ENCODE measurements at regions not wholly inside any gene's neighbourhood (a gene's known extent, or its start where the extent isn't known, plus 50 kb on each side); places are given as distances from the start of the nearest gene placed in this dataset.

DNA sequence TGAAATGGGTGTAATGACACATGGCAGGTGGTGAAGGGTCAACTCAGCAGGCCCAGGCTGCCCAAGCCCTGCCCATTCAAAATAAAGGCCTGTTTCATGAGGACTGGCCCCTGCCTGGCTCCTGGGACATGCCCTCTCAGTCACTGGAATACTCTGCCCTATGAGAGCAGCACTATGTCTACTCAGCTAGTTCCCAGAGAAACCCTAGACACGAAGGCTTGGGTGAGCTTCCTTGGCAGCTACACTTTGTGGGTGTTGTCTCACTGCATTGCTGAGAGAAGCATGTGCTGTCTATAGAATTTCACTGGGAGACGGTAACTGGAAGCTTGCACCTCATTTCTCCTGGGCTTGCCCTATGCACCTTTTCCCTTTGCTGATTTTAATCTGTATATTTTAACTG, 752.8 kb downstream of the LIG4 start:
- H2AFZ ChIP-seq (ENCODE audit: low read depth, low read length) = no peak overlapping the region
- TF ChIP-seq FOXO4 (CRISPR knock-in tag; IDR thresholded peaks at IDR 0.05) (no peak), SREBF1 (IDR thresholded peaks at IDR 0.05; ENCODE audit: borderline replicate concordance, low read depth, low read length) (no peak), ZNF140 (CRISPR knock-in tag; IDR thresholded peaks at IDR 0.05) (no peak)
- H3K4me3 ChIP-seq = no peak overlapping the region
- no peaks in the 10 kb centered on the region for H3K9me3 ChIP-seq (replicated peaks; ENCODE audit: control insufficient read depth, insufficient read depth, low read depth, low read length)
- ChIA-PET CTCF (ENCODE audit: low intra/inter-chr PET ratio) (no interaction called here), POLR2A (no interaction called here)
- no TSS peak for BruUV-seq (replicated peaks)
- H3K36me3 ChIP-seq (ENCODE audit: control insufficient read depth, insufficient read depth, low read length) = no peaks in the 10 kb centered on the region
- 0% methylated on average over 2 of the region's 2 CpGs for WGBS (ENCODE audit: insufficient coverage, low coverage, missing lambda C conversion rate)
- FAIRE-seq (no peak), DNase-seq (ENCODE audit: extremely low read depth in 1 of 4, low spot score in 3 of 4) (no peak), ATAC-seq (no peak)
- H3K9ac ChIP-seq (ENCODE audit: insufficient read depth in 1 of 2, low read depth in 2 of 2, low read length in 2 of 2) = no peak overlapping the region
- in situ Hi-C loops (cut with MboI) (no loop called here), intact Hi-C loops (cut with micrococcal nuclease) (no loop called here)
- H3K4me2 ChIP-seq (ENCODE audit: insufficient read depth, low read length) = no peak overlapping the region
- no peaks in the 10 kb centered on the region for H3K79me2 ChIP-seq (ENCODE audit: control insufficient read depth, insufficient read depth, low read length)
- no peak overlapping the region for H3K27ac ChIP-seq (ENCODE audit: extremely low read depth, low read depth, low read length)
- no peaks in the 10 kb centered on the region for H3K4me1 ChIP-seq (replicated peaks in 1 of 2; ENCODE audit: control insufficient read depth in 2 of 2, insufficient read depth in 2 of 2, low read length in 2 of 2)
- H3K27me3 ChIP-seq (ENCODE audit: control insufficient read depth in 2 of 2, insufficient read depth in 2 of 2, low read length in 2 of 2) = no peaks in the 10 kb centered on the region
- no peaks in the 10 kb centered on the region for H4K20me1 ChIP-seq (replicated peaks; ENCODE audit: control insufficient read depth, insufficient read depth, low read length)
- H3K9me1 ChIP-seq (ENCODE audit: control insufficient read depth, insufficient read depth, low read length) = no peaks in the 10 kb centered on the region

DNA sequence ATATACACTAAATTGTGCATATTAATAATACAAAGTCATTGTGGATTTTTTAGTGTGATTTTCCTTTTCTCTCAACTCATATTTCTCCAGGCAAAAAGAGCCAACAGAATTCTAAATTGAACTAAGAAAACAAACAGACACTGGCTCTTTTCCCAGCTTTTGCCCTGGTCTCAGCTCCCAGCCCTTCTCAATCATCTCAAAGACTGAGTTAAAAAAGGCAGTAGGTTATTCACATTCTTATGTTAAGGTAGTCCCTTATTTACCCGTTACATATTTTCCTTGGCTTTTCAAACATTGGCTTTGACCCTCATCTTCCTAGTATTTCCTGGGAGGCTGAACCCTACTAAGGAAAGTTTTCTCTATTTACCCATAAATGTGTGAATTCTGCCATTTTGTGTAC, 753.6 kb downstream of the LIG4 start:
- no peak for DNase-seq (ENCODE audit: extremely low read depth in 1 of 4, low spot score in 3 of 4)
- POLR2A ChIA-PET = no interaction called here
- Histone ChIP-seq H4K20me1 (replicated peaks; ENCODE audit: control insufficient read depth, insufficient read depth, low read length) (no peaks in the 10 kb centered on the region), H3K4me1 (replicated peaks in 1 of 2; ENCODE audit: control insufficient read depth in 2 of 2, insufficient read depth in 2 of 2, low read length in 2 of 2) (no peaks in the 10 kb centered on the region), H2AFZ (ENCODE audit: low read depth, low read length) (no peak overlapping the region), H3K9me1 (ENCODE audit: control insufficient read depth, insufficient read depth, low read length) (no peaks in the 10 kb centered on the region), H3K27me3 (ENCODE audit: control insufficient read depth in 2 of 2, insufficient read depth in 2 of 2, low read length in 2 of 2) (no peaks in the 10 kb centered on the region), H3K4me2 (ENCODE audit: insufficient read depth, low read length) (no peak overlapping the region), H3K9me3 (replicated peaks; ENCODE audit: control insufficient read depth, insufficient read depth, low read depth, low read length) (no peaks in the 10 kb centered on the region), H3K9ac (ENCODE audit: insufficient read depth in 1 of 2, low read depth in 2 of 2, low read length in 2 of 2) (no peak overlapping the region), H3K27ac (ENCODE audit: extremely low read depth, low read depth, low read length) (no peak overlapping the region), H3K4me3 (no peak overlapping the region), H3K79me2 (ENCODE audit: control insufficient read depth, insufficient read depth, low read length) (no peaks in the 10 kb centered on the region), H3K36me3 (ENCODE audit: control insufficient read depth, insufficient read depth, low read length) (no peaks in the 10 kb centered on the region)
- intact Hi-C loops (cut with micrococcal nuclease) = no loop called here
- WGBS (ENCODE audit: insufficient coverage, low coverage, missing lambda C conversion rate) = 0% methylated on average over 1 of the region's 1 CpG
- in situ Hi-C loops (cut with MboI) = no loop called here
- CTCF ChIA-PET (ENCODE audit: low intra/inter-chr PET ratio) = no interaction called here
- no TSS peak for BruUV-seq (replicated peaks)
- no peak for ATAC-seq
- FAIRE-seq = no peak
- TF ChIP-seq AFF4 (CRISPR knock-in tag; IDR thresholded peaks at IDR 0.05) = no peak
- TF ChIP-seq ZNF124 (CRISPR knock-in tag; IDR thresholded peaks at IDR 0.05) = no peak
- no peak for TF ChIP-seq MAFG (tag; conservative IDR thresholded peaks at IDR 0.05)
- TF ChIP-seq, protein P1, sequence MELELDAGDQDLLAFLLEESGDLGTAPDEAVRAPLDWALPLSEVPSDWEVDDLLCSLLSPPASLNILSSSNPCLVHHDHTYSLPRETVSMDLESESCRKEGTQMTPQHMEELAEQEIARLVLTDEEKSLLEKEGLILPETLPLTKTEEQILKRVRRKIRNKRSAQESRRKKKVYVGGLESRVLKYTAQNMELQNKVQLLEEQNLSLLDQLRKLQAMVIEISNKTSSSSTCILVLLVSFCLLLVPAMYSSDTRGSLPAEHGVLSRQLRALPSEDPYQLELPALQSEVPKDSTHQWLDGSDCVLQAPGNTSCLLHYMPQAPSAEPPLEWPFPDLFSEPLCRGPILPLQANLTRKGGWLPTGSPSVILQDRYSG (tag; conservative IDR thresholded peaks at IDR 0.05; ENCODE audit: low read depth) = no peak
- no peak for TF ChIP-seq ZKSCAN3 (CRISPR knock-in tag; IDR thresholded peaks at IDR 0.05)

All from K562 (cell line).